ENCODE measurements at regions not wholly inside any gene's neighbourhood (a gene's known extent, or its start where the extent isn't known, plus 50 kb on each side); places are given as distances from the start of the nearest gene placed in this dataset.

DNA sequence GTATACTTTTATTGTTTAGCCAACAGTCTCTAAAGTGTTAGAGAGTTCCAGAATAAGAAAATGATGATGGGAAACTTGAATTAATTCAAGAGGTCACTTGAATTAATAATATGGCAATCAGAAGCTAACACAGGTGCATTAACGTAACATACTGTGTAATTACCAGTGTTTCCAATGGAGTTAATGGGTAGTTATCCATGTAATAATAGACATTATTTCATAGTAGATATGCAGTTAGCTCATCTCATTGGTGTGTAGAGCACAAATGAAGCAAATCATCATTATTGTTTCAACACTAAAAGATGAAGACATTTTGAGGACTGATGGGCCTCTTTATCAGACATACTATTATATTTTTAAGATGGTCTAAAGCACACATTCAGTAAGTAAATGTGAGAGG is 460.3 kb upstream of the HNRNPA3 start:
- TF ChIP-seq, protein P1, sequence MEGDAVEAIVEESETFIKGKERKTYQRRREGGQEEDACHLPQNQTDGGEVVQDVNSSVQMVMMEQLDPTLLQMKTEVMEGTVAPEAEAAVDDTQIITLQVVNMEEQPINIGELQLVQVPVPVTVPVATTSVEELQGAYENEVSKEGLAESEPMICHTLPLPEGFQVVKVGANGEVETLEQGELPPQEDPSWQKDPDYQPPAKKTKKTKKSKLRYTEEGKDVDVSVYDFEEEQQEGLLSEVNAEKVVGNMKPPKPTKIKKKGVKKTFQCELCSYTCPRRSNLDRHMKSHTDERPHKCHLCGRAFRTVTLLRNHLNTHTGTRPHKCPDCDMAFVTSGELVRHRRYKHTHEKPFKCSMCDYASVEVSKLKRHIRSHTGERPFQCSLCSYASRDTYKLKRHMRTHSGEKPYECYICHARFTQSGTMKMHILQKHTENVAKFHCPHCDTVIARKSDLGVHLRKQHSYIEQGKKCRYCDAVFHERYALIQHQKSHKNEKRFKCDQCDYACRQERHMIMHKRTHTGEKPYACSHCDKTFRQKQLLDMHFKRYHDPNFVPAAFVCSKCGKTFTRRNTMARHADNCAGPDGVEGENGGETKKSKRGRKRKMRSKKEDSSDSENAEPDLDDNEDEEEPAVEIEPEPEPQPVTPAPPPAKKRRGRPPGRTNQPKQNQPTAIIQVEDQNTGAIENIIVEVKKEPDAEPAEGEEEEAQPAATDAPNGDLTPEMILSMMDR (conservative IDR thresholded peaks at IDR 0.05 in 1 of 2, IDR thresholded peaks at IDR 0.05 in 1 of 2; ENCODE audit: extremely low read depth in 1 of 2, insufficient read depth in 1 of 2, low read depth in 1 of 2, low read length in 2 of 2): no peak
- TF ChIP-seq EZH2 (IDR thresholded peaks at IDR 0.05; ENCODE audit: borderline replicate concordance, low read length): no peak
